ENCODE measurements at regions not wholly inside any gene's neighbourhood (a gene's known extent, or its start where the extent isn't known, plus 50 kb on each side); places are given as distances from the start of the nearest gene placed in this dataset.

DNA sequence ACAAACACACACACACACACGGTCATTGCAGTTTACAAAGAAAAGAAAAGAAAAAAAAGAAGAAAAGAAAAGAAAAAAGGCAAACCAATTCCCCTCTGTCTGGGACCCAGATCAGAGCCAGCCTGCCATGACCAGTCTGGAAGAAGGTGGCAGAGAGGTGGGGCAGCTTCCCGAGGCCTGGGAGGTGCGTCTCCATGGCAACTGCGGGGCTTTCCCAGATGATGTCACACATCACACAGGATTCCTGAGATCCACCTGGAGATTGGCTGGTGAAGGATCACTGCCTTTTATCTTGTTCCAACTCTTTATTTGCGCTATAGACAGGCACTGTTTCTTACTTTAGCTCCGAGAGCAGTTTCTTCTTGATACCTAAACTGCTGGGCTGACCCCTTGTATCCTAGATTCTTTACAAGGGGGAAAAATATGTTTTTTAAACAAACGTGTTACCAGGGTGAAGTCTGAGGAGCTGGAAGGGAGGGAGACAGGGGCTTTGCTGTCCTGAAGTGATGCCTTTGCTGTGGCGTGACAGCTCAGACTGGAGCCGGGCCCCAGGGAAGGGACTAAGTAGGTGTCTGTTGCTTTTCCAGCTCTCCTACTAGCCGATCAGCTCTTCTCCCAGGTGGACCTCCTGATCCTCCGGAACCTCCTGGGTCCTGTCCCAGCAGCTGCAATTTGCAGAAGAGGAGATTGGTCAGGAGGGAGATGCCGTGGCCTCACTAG is 298.5 kb downstream of the KLF6 start:
- Histone ChIP-seq H3K4me3 (ENCODE audit: low read depth, low read length) (no peak overlapping the region), H3K36me3 (no peaks in the 10 kb centered on the region), H3K27me3 (ENCODE audit: insufficient read depth, low read depth, severe bottlenecking) (no peaks in the 10 kb centered on the region), H3K27ac (no peak overlapping the region), H3K9me3 (ENCODE audit: severe bottlenecking) (no peaks in the 10 kb centered on the region)
- peak; percentile 22 for DNase-seq
- TF ChIP-seq, protein P1, sequence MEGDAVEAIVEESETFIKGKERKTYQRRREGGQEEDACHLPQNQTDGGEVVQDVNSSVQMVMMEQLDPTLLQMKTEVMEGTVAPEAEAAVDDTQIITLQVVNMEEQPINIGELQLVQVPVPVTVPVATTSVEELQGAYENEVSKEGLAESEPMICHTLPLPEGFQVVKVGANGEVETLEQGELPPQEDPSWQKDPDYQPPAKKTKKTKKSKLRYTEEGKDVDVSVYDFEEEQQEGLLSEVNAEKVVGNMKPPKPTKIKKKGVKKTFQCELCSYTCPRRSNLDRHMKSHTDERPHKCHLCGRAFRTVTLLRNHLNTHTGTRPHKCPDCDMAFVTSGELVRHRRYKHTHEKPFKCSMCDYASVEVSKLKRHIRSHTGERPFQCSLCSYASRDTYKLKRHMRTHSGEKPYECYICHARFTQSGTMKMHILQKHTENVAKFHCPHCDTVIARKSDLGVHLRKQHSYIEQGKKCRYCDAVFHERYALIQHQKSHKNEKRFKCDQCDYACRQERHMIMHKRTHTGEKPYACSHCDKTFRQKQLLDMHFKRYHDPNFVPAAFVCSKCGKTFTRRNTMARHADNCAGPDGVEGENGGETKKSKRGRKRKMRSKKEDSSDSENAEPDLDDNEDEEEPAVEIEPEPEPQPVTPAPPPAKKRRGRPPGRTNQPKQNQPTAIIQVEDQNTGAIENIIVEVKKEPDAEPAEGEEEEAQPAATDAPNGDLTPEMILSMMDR (IDR thresholded peaks at IDR 0.05; ENCODE audit: low read depth, low read length): no peak

DNA sequence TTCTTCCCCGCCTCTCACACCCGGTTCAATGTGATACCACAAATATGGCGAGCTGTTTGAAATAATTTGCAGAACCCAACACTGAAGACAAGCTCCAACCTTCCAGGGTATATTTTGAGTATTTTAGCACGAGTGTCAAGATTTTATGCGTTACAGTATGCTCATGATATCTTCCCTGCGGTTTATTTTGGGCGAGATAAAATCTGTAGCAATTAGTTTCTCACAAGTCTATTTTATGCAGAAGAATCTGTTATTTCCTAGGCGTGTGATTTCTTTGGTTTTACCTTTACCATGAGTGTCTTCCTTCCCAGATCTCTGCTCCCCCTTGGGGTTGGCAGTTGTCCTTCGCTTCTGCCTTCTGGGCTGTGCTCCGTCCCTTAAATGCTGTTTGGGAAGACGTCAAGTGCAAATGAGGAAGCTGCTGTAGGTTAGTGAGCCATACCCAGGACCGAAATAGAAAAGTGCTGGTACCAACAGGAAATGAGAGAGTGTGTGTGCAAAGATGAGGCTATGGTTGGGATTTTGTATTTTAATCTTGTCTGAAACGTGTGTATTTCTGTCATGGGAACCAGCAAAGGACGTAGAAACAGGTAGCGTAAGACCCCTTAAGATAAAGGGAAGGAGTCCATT is 299.8 kb downstream of the KLF6 start:
- no peak overlapping the region for H3K4me3 ChIP-seq (ENCODE audit: low read depth, low read length)
- H3K36me3 ChIP-seq: no peaks in the 10 kb centered on the region
- no peaks in the 10 kb centered on the region for H3K9me3 ChIP-seq (ENCODE audit: severe bottlenecking)
- DNase-seq: no peak
- no peak overlapping the region for H3K27ac ChIP-seq
- TF ChIP-seq, protein P1 (IDR thresholded peaks at IDR 0.05; ENCODE audit: low read depth, low read length): no peak
- no peaks in the 10 kb centered on the region for H3K27me3 ChIP-seq (ENCODE audit: insufficient read depth, low read depth, severe bottlenecking)

DNA sequence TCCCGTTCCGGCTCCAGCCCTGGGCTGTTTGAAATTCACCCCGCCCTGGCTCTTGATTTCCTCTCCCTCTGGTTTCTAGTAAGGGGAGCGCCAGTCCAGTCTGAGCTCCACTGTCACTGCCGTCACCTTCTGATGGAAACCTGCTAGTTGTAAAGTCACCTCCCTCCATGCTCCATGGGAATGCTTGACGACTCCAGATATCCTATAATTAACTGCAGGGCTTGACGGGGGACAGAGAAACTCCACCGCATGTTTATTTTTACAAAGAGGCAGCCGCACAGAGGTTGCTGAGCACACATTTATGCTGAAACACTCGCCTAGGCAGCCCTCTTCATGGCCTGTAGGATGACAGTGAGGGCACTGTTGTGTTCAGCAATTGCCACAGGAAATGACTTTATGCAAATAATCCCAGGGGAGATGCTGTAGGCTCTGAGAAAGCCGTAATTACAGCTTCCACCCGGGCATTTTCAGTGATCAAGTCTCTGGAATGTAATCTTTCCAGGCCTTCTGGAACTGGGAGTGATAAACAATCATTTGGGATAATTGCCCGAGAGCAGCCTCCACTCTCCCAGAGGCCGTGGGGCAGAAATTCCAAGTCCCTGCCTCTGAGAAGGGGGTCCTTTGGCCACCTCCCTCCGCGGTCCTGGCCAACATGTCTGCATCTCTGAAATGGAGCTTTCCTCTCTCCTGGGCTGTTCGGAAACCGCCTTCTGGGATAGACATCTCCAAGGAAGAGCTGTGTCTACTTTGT is 300.5 kb downstream of the KLF6 start:
- Histone ChIP-seq H3K27ac (no peak overlapping the region), H3K36me3 (no peaks in the 10 kb centered on the region), H3K9me3 (ENCODE audit: severe bottlenecking) (no peaks in the 10 kb centered on the region), H3K4me3 (ENCODE audit: low read depth, low read length) (no peak overlapping the region), H3K27me3 (ENCODE audit: insufficient read depth, low read depth, severe bottlenecking) (no peaks in the 10 kb centered on the region)
- no peak for DNase-seq
- TF ChIP-seq, protein P1 (IDR thresholded peaks at IDR 0.05; ENCODE audit: low read depth, low read length): no peak

DNA sequence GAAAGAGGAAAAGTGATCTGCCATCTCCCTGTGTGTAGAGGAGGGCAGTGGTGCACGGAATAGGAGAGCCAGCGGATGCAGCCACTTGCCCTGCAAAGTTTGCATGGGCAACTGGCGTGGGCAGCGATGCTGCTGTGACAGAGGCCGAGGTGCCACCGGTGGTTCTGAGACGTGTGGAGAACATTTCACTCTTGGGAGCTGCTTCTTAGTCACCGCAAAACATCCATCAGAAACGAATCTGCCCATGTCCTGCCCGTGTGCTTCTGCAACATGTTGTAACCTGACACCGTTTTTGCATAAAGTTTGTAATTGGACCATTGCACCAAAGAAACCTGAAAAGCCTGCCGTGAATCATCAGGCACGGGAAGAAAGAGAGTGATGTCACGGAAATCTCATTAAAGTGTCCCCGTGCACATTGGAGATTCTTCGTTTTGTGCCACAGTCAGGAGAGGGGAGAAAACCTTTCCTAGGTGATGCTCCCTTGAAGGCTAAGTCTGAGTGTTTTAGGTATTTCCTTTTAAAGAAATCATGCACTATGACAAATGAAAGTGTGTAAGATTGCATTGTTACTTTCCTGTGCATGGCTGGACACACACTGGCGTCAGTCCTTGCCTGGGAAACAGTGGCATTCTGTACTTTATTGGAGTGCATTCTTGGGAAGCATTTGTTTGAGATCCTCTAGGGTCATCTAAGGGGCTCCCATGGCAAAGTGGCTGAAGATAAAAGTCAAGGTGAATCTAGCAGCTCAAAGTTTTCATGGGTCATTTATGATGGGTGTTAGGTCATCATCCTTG is 302.6 kb downstream of the KLF6 start:
- no peaks in the 10 kb centered on the region for H3K9me3 ChIP-seq (ENCODE audit: severe bottlenecking)
- no peaks in the 10 kb centered on the region for H3K27me3 ChIP-seq (ENCODE audit: insufficient read depth, low read depth, severe bottlenecking)
- DNase-seq: no peak
- TF ChIP-seq, protein P1 (IDR thresholded peaks at IDR 0.05; ENCODE audit: low read depth, low read length): no peak
- H3K4me3 ChIP-seq (ENCODE audit: low read depth, low read length): no peak overlapping the region
- H3K27ac ChIP-seq: no peak overlapping the region
- no peaks in the 10 kb centered on the region for H3K36me3 ChIP-seq

DNA sequence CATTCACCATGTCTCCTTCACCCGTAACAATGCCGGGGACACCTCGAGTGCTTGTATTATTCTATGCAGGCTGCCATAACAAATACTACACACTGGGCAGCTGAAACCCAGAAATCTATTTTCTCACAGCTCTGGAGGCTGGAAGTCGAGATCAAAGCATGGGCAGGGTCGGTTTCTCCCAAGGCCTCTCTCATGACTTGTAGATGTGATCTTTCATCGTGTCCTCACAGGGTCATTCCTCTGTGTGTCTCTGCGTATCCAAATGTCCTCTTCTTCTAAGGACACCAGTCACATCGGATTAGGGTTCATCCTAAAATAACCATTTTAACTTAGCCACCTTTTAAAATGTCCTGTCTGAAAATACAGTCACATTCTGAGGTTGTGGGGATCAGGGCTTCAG is 303.5 kb downstream of the KLF6 start:
- no peaks in the 10 kb centered on the region for H3K9me3 ChIP-seq (ENCODE audit: severe bottlenecking)
- no peak overlapping the region for H3K27ac ChIP-seq
- H3K27me3 ChIP-seq (ENCODE audit: insufficient read depth, low read depth, severe bottlenecking): no peaks in the 10 kb centered on the region
- no peak for DNase-seq
- TF ChIP-seq, protein P1 (IDR thresholded peaks at IDR 0.05; ENCODE audit: low read depth, low read length): no peak
- H3K36me3 ChIP-seq: no peaks in the 10 kb centered on the region
- no peak overlapping the region for H3K4me3 ChIP-seq (ENCODE audit: low read depth, low read length)

Measured in WERI-Rb-1 (cell line).